GM21717 (cell line): ENCODE measurements at regions not wholly inside any gene's neighbourhood (a gene's known extent, or its start where the extent isn't known, plus 50 kb on each side); places are given as distances from the start of the nearest gene placed in this dataset.

Source experiments
- ATAC-seq: cut with Tn5 transposase; IDR thresholded peaks from one replicate; pipeline ENCODE4 v1.9.1; 2021; ENCODE audit warnings: mild to moderate bottlenecking, moderate library complexity; ENCODE audit not compliant: unreplicated experiment

GRCh38 chr18:22613058-22613690, 195.5 kb upstream of the CTAGE1 start:
- no peak for ATAC-seq

- ATAC-seq = no peak
Observed at GRCh38 chr18:22613788-22614187, 196.1 kb upstream of the CTAGE1 start.

- ATAC-seq = no peak
Observed at GRCh38 chr18:22623513-22623912, 205.8 kb upstream of the CTAGE1 start.

DNA sequence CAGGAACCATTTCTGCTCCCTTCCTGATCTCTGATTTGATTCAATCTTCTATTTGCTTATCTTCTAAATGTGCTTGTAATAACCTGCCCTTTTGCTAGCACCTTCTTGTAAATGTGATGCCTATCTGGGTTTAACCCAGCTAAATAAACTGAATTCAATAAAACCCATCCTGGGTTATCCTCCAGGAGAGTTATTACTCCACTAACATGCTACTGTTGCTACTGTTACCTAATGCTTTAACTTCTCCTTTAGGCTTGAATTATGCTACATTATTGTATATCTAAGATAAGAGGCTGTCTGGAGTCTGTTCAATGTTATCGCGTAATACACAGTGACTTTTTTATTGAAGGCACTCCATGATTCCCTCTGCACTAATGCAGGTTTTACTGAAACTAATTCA, 206.5 kb upstream of the CTAGE1 start:
- no peak for ATAC-seq

- no peak for ATAC-seq
Observed at GRCh38 chr18:22625406-22625805, 207.7 kb upstream of the CTAGE1 start.

- no peak for ATAC-seq
Observed at GRCh38 chr18:22626771-22627170, 209.1 kb upstream of the CTAGE1 start.

DNA sequence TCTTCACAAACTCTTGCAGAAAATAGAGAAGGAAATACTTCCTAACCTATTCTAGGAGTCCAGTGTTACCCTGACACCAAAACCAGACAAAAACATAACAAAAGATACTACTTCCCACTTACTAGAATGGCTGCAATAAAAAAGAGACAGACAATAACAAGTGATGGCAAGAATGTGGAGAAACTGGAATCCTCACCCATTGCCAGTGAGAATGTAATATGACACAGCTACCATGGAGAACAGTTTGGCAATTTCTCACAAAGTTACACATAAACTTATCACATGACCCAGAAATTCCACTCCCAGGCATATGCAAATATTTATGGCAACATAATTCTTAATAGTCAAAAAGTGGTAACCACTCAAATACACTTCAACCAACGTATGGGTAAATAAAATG, 209.8 kb upstream of the CTAGE1 start:
- ATAC-seq = no peak

- no peak for ATAC-seq
Observed at GRCh38 chr18:22628795-22629510, 211.2 kb upstream of the CTAGE1 start.

DNA sequence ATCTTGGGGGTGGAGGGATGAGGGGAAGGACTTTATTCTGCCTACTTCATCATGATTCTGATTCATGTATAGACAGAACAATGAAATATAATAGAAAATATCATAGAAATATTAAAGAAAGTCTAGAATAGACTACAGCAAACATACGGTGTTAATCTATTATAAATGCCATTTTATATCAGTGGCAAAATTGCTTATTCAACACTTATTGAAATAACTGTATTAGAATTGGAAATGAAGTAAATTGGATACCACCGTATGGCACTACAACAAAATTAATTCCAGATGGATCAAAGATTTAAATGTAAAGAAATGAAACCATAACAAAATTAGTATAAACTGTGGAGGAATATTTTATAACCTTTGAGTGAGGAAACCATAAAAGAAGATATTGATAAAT, 213.3 kb upstream of the CTAGE1 start:
- ATAC-seq = no peak

- no peak for ATAC-seq
Observed at GRCh38 chr18:22632191-22632590, 214.5 kb upstream of the CTAGE1 start.

DNA sequence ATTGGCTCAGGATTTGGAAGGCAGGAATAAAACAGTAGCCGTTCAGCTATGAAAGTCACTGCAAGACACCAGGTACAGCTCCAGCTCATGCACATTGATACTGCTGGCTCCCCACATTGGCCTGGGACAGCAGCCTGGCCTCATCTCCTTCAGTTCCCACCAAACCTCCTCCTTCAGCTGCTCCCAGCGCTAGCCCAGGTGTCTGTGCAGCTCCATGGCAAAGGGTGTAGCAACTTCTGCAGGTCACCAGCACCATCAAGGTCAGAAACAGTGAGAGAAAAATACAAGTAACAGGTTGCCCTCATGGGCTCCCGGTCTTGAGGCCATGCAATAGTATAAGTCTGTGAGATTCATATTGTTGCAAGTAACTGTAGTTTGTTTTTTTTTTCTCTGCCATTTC, 216.7 kb upstream of the CTAGE1 start:
- no peak for ATAC-seq

DNA sequence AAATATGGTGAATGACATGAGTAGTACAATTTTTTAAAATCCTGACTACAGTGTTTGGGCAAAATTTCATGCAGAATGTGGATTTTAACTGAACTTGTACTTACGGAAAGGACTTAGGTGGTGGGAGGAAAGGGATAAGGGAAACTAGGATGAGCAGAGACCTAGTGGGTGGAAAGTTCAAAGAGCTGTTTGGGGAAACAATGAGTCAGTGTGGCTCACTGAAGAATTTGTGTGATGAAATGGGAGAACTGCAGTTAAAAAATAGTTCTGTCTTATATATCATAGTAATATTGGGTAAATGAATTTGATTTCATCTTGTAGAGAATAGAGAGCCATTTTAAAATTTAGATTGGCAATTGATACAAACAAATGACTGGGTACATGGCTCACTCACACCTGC, 220.1 kb upstream of the CTAGE1 start:
- no peak for ATAC-seq

- ATAC-seq = no peak
Observed at GRCh38 chr18:22639026-22639463, 221.3 kb upstream of the CTAGE1 start.

- ATAC-seq = no peak
Observed at GRCh38 chr18:22639561-22639960, 221.8 kb upstream of the CTAGE1 start.

DNA sequence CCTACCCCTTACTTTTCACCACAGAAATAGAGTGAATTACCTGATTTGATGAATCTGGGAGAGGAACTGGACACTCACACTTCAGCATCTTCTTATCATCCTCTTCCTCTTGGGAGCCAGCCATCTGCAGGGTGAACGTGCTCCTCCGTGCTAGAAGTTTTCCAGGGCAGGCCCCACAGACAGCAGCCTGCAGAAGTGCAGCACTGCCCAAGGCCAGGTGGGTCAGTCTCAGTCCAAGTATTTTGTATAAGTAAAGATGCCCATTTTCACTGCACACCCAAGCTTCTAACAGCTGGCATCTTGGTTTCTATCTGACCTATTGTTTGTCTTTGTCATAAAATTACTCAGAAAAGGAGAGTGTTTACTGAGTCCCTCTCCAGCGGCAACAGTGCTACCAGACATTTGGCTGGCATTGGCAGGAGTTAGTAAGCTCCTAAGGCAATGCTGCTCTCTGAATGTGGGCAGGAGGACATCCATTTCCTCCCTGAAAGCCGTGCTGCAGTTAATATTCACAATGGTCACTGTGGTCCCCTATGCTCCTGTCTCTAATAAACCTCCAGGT, 222.6 kb upstream of the CTAGE1 start:
- no peak for ATAC-seq

DNA sequence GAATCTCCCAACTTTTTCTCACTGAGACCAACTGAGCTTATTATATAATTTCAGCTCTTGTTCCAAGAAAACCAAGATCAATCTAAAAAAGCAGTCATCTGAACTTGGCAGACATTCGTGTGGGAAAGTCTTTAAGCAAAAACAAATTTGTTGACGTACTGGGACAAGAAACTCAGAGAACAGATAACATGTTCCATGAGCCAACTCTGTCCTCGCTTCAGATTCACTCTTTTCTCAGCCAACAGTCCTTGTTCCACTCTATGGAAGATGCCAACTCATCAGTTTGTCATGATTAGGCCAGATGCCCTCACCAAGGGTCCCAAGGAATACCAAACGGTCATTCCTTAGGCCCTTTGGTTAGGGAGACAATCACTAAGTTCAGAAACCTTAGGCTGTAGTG, 224.2 kb upstream of the CTAGE1 start:
- no peak for ATAC-seq

- ATAC-seq = no peak
Observed at GRCh38 chr18:22643731-22644130, 226.0 kb upstream of the CTAGE1 start.

GRCh38 chr18:22650247-22650646, 232.5 kb upstream of the CTAGE1 start:
- no peak for ATAC-seq

DNA sequence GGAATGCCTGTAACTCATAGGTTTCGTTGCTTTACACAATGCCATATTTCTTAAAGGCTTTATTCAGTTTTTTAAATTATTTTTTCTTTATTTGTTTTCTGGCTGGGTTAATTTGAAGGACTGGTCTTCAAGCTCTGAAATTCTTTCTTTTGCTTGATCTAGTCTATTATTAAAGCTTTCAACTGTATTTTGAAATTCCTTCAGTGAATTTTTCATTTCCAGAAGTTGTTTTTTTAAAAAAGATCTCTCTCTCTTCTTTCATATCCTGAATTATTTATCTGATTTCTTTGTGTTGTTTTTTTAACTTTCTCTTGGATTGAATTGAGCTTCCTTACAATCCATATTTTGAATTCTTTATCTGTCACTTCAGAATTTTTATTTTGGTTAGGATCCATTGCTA, 239.9 kb upstream of the CTAGE1 start:
- ATAC-seq = no peak

DNA sequence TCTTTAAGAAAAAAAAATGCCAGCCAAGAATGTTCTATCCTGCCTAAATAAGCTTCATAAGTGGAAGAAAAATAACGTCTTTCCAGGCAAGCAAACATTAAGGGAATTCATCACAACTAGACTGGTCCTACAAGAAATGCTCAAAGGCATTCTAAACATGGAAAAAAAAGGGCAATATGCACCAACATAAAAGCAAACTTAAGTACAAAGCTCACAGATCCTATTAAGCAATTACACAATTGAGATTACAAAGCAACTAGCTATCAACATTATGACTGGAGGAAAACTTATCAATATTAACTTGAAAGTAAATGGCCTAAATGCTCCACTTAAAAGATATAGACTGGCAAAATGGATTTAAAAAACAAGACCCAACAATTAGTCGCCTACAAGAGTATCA, 240.6 kb upstream of the CTAGE1 start:
- no peak for ATAC-seq

GRCh38 chr18:22663378-22663777, 245.7 kb upstream of the CTAGE1 start:
- no peak for ATAC-seq

GRCh38 chr18:22666411-22666940, 248.8 kb upstream of the CTAGE1 start:
- ATAC-seq = no peak
